Renal cortical epithelial cell (primary cell): ENCODE measurements at regions not wholly inside any gene's neighbourhood (a gene's known extent, or its start where the extent isn't known, plus 50 kb on each side); places are given as distances from the start of the nearest gene placed in this dataset.

Experiments
- DNase-seq: peaks from one replicate; pipeline ENCODE4 v3.0.0-alpha.2; 2011; ENCODE audit warnings: low read depth

- DNase-seq, result peak; percentile 7
Observed at GRCh38 chr6:137434640-137435039, 59.6 kb downstream of the OLIG3 start.

GRCh38 chr6:137432054-137432611 is 62.1 kb downstream of the OLIG3 start:
- DNase-seq, result no peak

GRCh38 chr6:137430954-137431353 is 63.2 kb downstream of the OLIG3 start:
- no peak for DNase-seq

GRCh38 chr6:137427656-137428290 is 66.4 kb downstream of the OLIG3 start:
- DNase-seq, result no peak

GRCh38 chr6:137426007-137426689 is 68.0 kb downstream of the OLIG3 start:
- DNase-seq, result no peak

- DNase-seq, result no peak
Observed at GRCh38 chr6:137424251-137424650, 69.9 kb downstream of the OLIG3 start.

- DNase-seq, result no peak
Observed at GRCh38 chr6:137423451-137424168, 70.6 kb downstream of the OLIG3 start.

- no peak for DNase-seq
Observed at GRCh38 chr6:137417396-137417795, 76.8 kb downstream of the OLIG3 start.

- DNase-seq, result no peak
Observed at GRCh38 chr6:137416376-137417109, 77.7 kb downstream of the OLIG3 start.

- no peak for DNase-seq
Observed at GRCh38 chr6:137415834-137416190, 78.4 kb downstream of the OLIG3 start.

- DNase-seq, result peak; percentile 72
Observed at GRCh38 chr6:137415127-137415833, 78.9 kb downstream of the OLIG3 start.

- no peak for DNase-seq
Observed at GRCh38 chr6:137414599-137414998, 79.6 kb downstream of the OLIG3 start.

- no peak for DNase-seq
Observed at GRCh38 chr6:137413482-137413881, 80.7 kb downstream of the OLIG3 start.

- no peak for DNase-seq
Observed at GRCh38 chr6:137412562-137412961, 81.6 kb downstream of the OLIG3 start.

- DNase-seq, result no peak
Observed at GRCh38 chr6:137409266-137409777, 84.9 kb downstream of the OLIG3 start.

- DNase-seq, result no peak
Observed at GRCh38 chr6:137407816-137408215, 86.4 kb downstream of the OLIG3 start.

- no peak for DNase-seq
Observed at GRCh38 chr6:137405806-137406205, 88.4 kb downstream of the OLIG3 start.

GRCh38 chr6:137403855-137404254 is 90.3 kb downstream of the OLIG3 start:
- DNase-seq, result no peak

GRCh38 chr6:137403443-137403842 is 90.8 kb downstream of the OLIG3 start:
- DNase-seq, result no peak

- no peak for DNase-seq
Observed at GRCh38 chr6:137402143-137402680, 92.0 kb downstream of the OLIG3 start.

- DNase-seq, result no peak
Observed at GRCh38 chr6:137401088-137401487, 93.1 kb downstream of the OLIG3 start.
